ENCODE measurements at regions not wholly inside any gene's neighbourhood (a gene's known extent, or its start where the extent isn't known, plus 50 kb on each side); places are given as distances from the start of the nearest gene placed in this dataset.

DNA sequence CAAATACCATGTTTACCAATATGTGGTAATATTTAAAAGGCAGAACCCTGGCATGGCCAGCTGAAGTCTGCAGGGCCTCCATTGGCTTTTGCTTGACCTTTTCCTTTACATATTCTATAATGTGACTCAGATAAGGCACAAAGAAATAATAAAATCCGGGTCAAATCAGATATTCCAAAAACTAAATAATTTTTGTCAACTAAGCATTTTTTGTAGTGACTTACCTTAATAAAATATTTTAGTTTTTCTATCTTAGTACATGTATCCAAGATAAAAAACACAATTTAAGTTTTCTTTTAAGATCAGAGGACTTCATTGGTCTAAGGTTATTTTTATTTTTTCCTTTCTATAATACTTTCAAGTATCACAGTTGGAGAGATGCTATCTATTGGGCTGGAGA, 179.4 kb upstream of the ADAMTS5 start:
- TF ChIP-seq, protein P1, sequence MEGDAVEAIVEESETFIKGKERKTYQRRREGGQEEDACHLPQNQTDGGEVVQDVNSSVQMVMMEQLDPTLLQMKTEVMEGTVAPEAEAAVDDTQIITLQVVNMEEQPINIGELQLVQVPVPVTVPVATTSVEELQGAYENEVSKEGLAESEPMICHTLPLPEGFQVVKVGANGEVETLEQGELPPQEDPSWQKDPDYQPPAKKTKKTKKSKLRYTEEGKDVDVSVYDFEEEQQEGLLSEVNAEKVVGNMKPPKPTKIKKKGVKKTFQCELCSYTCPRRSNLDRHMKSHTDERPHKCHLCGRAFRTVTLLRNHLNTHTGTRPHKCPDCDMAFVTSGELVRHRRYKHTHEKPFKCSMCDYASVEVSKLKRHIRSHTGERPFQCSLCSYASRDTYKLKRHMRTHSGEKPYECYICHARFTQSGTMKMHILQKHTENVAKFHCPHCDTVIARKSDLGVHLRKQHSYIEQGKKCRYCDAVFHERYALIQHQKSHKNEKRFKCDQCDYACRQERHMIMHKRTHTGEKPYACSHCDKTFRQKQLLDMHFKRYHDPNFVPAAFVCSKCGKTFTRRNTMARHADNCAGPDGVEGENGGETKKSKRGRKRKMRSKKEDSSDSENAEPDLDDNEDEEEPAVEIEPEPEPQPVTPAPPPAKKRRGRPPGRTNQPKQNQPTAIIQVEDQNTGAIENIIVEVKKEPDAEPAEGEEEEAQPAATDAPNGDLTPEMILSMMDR (IDR thresholded peaks at IDR 0.05) = no peak
- TF ChIP-seq POLR2A (IDR thresholded peaks at IDR 0.05) = no peak
- no peak for TF ChIP-seq EP300 (IDR thresholded peaks at IDR 0.05; ENCODE audit: low read depth)
- TF ChIP-seq POLR2AphosphoS5 (IDR thresholded peaks at IDR 0.05) = no peak

Data from transverse colon (tissue), 4 donors.